Esophagus squamous epithelium (tissue), 4 donors: ENCODE measurements at regions not wholly inside any gene's neighbourhood (a gene's known extent, or its start where the extent isn't known, plus 50 kb on each side); places are given as distances from the start of the nearest gene placed in this dataset.

Source experiments
- CTCF ChIP-seq, 6 experiments: fragments of 450-650 bp in 4 of 6; fragments of 200-600 bp in 2 of 6; sonication (generic) in 2 of 6; IDR thresholded peaks; one replicate each; pipeline ENCODE4 v1.5.1; 2016 to 2019; ENCODE audit warnings: antibody characterized with exemption in 6 of 6, mild to moderate bottlenecking in 4 of 6, moderate library complexity in 4 of 6
- POLR2A ChIP-seq, 4 donors: fragments of 450-650 bp; IDR thresholded peaks; one replicate each; pipeline ENCODE4 v1.6.1; 2017; ENCODE audit warnings: antibody characterized with exemption in 4 of 4, mild to moderate bottlenecking in 4 of 4, moderate library complexity in 3 of 4

GRCh38 chr6:153670403-153671026 lies 368.5 kb upstream of the OPRM1 start:
- no peak for TF ChIP-seq CTCF (IDR thresholded peaks at IDR 0.05)
- TF ChIP-seq POLR2A (IDR thresholded peaks at IDR 0.05): no peak
